SK-N-MC (cell line): ENCODE measurements at regions not wholly inside any gene's neighbourhood (a gene's known extent, or its start where the extent isn't known, plus 50 kb on each side); places are given as distances from the start of the nearest gene placed in this dataset.

ENCODE experiments used
- EZH2 ChIP-seq: fragments of 200-600 bp; sonication (generic); IDR thresholded peaks from one replicate; pipeline ENCODE4 v1.6.1; 2017; ENCODE audit warnings: antibody characterized with exemption
- POLR2AphosphoS5 ChIP-seq: IDR thresholded peaks from 2 replicates; pipeline ENCODE4 v1.6.1; 2012; ENCODE audit warnings: mild to moderate bottlenecking, low read depth, low read length, borderline replicate concordance

DNA sequence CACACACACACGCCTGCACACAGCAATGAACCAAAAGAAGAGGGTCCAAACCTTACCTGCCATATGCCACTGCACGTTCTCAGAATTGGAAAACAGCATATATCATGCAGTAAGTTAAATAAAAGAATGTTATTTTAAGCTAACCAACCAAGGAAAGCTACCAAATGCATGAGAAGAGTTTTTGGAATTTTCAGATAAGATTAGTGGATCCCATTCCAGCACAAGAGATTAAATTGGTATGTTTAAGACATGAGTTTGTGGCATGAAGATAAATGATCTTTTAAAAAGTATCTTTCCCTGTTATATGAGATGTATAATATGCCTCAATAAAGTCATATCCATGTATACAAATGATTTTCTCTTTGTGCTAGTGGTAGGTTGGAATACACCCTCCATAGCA, 811.4 kb downstream of the NR2F2 start:
- no peak for TF ChIP-seq POLR2AphosphoS5
- no peak for TF ChIP-seq EZH2
